ENCODE measurements at regions not wholly inside any gene's neighbourhood (a gene's known extent, or its start where the extent isn't known, plus 50 kb on each side); places are given as distances from the start of the nearest gene placed in this dataset.
A peak's percentile ranks its signal among the peaks of the same experiment; 100 is the strongest.

- no peaks in the 10 kb centered on the region for H3K9me3 ChIP-seq (ENCODE audit: control insufficient read depth in 2 of 3, low read length in 3 of 3)
- peaks cover 0 to 9% of the 10 kb centered on the region in 2 donors for H3K4me1 ChIP-seq (ENCODE audit: control insufficient read depth in 2 of 2, insufficient read depth in 2 of 2, low read length in 2 of 2)
- peaks cover 0 to 9% (median 0%) of the 10 kb centered on the region in 5 donors for H3K27me3 Mint-ChIP-seq
- H3K4me3 Mint-ChIP-seq, result peak overlapping the region in 5 of 10 donors; percentile 30 to 54 (median 47)
- no peaks in the 10 kb centered on the region for H3K36me3 Mint-ChIP-seq
- H3K27me3 ChIP-seq (ENCODE audit: control insufficient read depth in 2 of 2, insufficient read depth in 2 of 2, low read length in 2 of 2), result no peaks in the 10 kb centered on the region
- no peak for DNase-seq
- no peaks in the 10 kb centered on the region for H3K36me3 ChIP-seq (ENCODE audit: control insufficient read depth in 2 of 3, insufficient read depth in 3 of 3, low read length in 3 of 3)
- ChIA-PET CTCF (no interaction called here), POLR2A (no interaction called here)
- peak; percentile 31 for ATAC-seq
- peaks cover 0 to 3% (median 0%) of the 10 kb centered on the region in 11 donors for H3K9me3 Mint-ChIP-seq
- peaks cover 0 to 20% (median 15%) of the 10 kb centered on the region in 7 donors for H3K4me1 Mint-ChIP-seq
- intact Hi-C loops (cut with micrococcal nuclease), result loop anchor here in 1 of 2 donors (5.0 kb wide), 1 partner anchor 45 kb away; no protein-coding TSS in a partner anchor
- H3K4me3 ChIP-seq (ENCODE audit: low read length), result no peak overlapping the region
- H3K27ac ChIP-seq (ENCODE audit: low read depth, low read length), result no peak overlapping the region
- no peak overlapping the region for H3K27ac Mint-ChIP-seq
These were observed 1685.4 kb downstream of the MRPL39 start for GRCh38 chr21:23921670-23922418.

GRCh38 chr21:23900727-23901126, 1706.6 kb downstream of the MRPL39 start:
- Histone ChIP-seq H3K27me3 (ENCODE audit: control insufficient read depth in 2 of 2, insufficient read depth in 2 of 2, low read length in 2 of 2) (no peaks in the 10 kb centered on the region), H3K27ac (ENCODE audit: low read depth, low read length) (no peak overlapping the region), H3K36me3 (ENCODE audit: control insufficient read depth in 2 of 3, insufficient read depth in 3 of 3, low read length in 3 of 3) (no peaks in the 10 kb centered on the region), H3K9me3 (ENCODE audit: control insufficient read depth in 2 of 3, low read length in 3 of 3) (no peaks in the 10 kb centered on the region), H3K4me3 (ENCODE audit: low read length) (no peak overlapping the region), H3K4me1 (ENCODE audit: control insufficient read depth in 2 of 2, insufficient read depth in 2 of 2, low read length in 2 of 2) (no peaks in the 10 kb centered on the region)
- no peak overlapping the region for H3K4me3 Mint-ChIP-seq
- H3K4me1 Mint-ChIP-seq, result peaks cover 0 to 2% (median 0%) of the 10 kb centered on the region in 7 donors
- no peak overlapping the region for H3K27ac Mint-ChIP-seq
- intact Hi-C loops (cut with micrococcal nuclease), result no loop called here
- ATAC-seq, result no peak
- peaks cover 0 to 8% (median 0%) of the 10 kb centered on the region in 5 donors for H3K36me3 Mint-ChIP-seq
- CTCF ChIA-PET, result no interaction called here
- DNase-seq, result no peak
- H3K27me3 Mint-ChIP-seq, result no peaks in the 10 kb centered on the region
- H3K9me3 Mint-ChIP-seq, result peaks cover 0 to 10% (median 0%) of the 10 kb centered on the region in 11 donors
- POLR2A ChIA-PET, result no interaction called here

GRCh38 chr21:23899561-23899960, 1707.7 kb downstream of the MRPL39 start:
- POLR2A ChIA-PET, result no interaction called here

DNA sequence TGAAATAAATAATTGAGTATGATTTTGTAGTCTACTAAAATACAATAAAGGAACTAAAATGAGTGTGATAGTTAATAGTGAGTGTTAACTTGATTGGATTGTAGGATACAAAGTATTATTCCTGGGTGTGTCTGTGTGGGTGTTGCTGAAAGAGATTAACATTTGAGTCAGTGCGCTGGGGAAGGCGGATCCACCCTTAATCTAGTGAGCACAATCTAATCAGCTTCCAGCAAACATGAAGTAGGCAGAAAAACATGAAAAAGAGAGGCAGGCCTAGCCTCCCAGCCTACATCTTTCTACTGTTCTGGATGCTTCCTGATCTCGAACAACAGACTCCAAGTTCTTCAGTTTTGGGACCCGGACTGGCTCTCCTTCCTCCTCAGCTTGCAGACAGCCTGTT, 1716.6 kb downstream of the MRPL39 start:
- ChIA-PET POLR2A (no interaction called here), CTCF (no interaction called here)
- no peak for DNase-seq
- H3K36me3 Mint-ChIP-seq, result no peaks in the 10 kb centered on the region
- no peaks in the 10 kb centered on the region for H3K4me1 ChIP-seq (ENCODE audit: control insufficient read depth in 2 of 2, insufficient read depth in 2 of 2, low read length in 2 of 2)
- no peaks in the 10 kb centered on the region for H3K36me3 ChIP-seq (ENCODE audit: control insufficient read depth in 2 of 3, insufficient read depth in 3 of 3, low read length in 3 of 3)
- H3K9me3 Mint-ChIP-seq, result peaks cover 0 to 4% (median 0%) of the 10 kb centered on the region in 11 donors
- no peak for ATAC-seq
- no peak overlapping the region for H3K4me3 Mint-ChIP-seq
- no peak overlapping the region for H3K27ac Mint-ChIP-seq
- intact Hi-C loops (cut with micrococcal nuclease), result no loop called here
- no peaks in the 10 kb centered on the region for H3K27me3 ChIP-seq (ENCODE audit: control insufficient read depth in 2 of 2, insufficient read depth in 2 of 2, low read length in 2 of 2)
- H3K4me3 ChIP-seq (ENCODE audit: low read length), result no peak overlapping the region
- H3K9me3 ChIP-seq (ENCODE audit: control insufficient read depth in 2 of 3, low read length in 3 of 3), result no peaks in the 10 kb centered on the region
- H3K4me1 Mint-ChIP-seq, result peaks cover 0 to 21% (median 15%) of the 10 kb centered on the region in 7 donors
- no peak overlapping the region for H3K27ac ChIP-seq (ENCODE audit: low read depth, low read length)
- H3K27me3 Mint-ChIP-seq, result no peaks in the 10 kb centered on the region

More at GRCh38 chr21:23899561-23899960, 1707.7 kb downstream of the MRPL39 start:
- Histone ChIP-seq H3K27ac (ENCODE audit: low read depth, low read length) (no peak overlapping the region), H3K36me3 (ENCODE audit: control insufficient read depth in 2 of 3, insufficient read depth in 3 of 3, low read length in 3 of 3) (no peaks in the 10 kb centered on the region), H3K9me3 (ENCODE audit: control insufficient read depth in 2 of 3, low read length in 3 of 3) (no peaks in the 10 kb centered on the region), H3K4me3 (ENCODE audit: low read length) (no peak overlapping the region), H3K27me3 (ENCODE audit: control insufficient read depth in 2 of 2, insufficient read depth in 2 of 2, low read length in 2 of 2) (no peaks in the 10 kb centered on the region), H3K4me1 (ENCODE audit: control insufficient read depth in 2 of 2, insufficient read depth in 2 of 2, low read length in 2 of 2) (no peaks in the 10 kb centered on the region)
- Mint-ChIP-seq H3K4me1 (peaks cover 0 to 2% (median 0%) of the 10 kb centered on the region in 7 donors), H3K27ac (no peak overlapping the region), H3K27me3 (no peaks in the 10 kb centered on the region), H3K36me3 (peaks cover 0 to 8% (median 0%) of the 10 kb centered on the region in 5 donors), H3K9me3 (peaks cover 0 to 10% (median 0%) of the 10 kb centered on the region in 11 donors), H3K4me3 (no peak overlapping the region)
- CTCF ChIA-PET, result no interaction called here
- no peak for ATAC-seq
- no peak for DNase-seq
- intact Hi-C loops (cut with micrococcal nuclease), result no loop called here

GRCh38 chr21:23887725-23888306, 1719.5 kb downstream of the MRPL39 start:
- intact Hi-C loops (cut with micrococcal nuclease), result no loop called here
- H3K4me3 ChIP-seq (ENCODE audit: low read length), result peak overlapping the region; percentile 53
- H3K27ac Mint-ChIP-seq, result peak overlapping the region; percentile 72 to 92 (median 84)
- H3K36me3 ChIP-seq (ENCODE audit: control insufficient read depth in 2 of 3, insufficient read depth in 3 of 3, low read length in 3 of 3), result no peaks in the 10 kb centered on the region
- no peaks in the 10 kb centered on the region for H3K27me3 Mint-ChIP-seq
- no peaks in the 10 kb centered on the region for H3K27me3 ChIP-seq (ENCODE audit: control insufficient read depth in 2 of 2, insufficient read depth in 2 of 2, low read length in 2 of 2)
- ATAC-seq (peak; percentile 78), DNase-seq (peak in 7 of 9 donors; percentile 32 to 54 (median 44))
- no peaks in the 10 kb centered on the region for H3K36me3 Mint-ChIP-seq
- H3K9me3 ChIP-seq (ENCODE audit: control insufficient read depth in 2 of 3, low read length in 3 of 3), result no peaks in the 10 kb centered on the region
- H3K4me3 Mint-ChIP-seq, result peak overlapping the region in 9 of 10 donors; percentile 81 to 89 (median 86)
- H3K4me1 Mint-ChIP-seq, result peaks cover 0 to 21% (median 15%) of the 10 kb centered on the region in 7 donors
- H3K27ac ChIP-seq (ENCODE audit: low read depth, low read length), result peak overlapping the region; percentile 51
- H3K9me3 Mint-ChIP-seq, result peaks cover 0 to 4% (median 0%) of the 10 kb centered on the region in 11 donors
- H3K4me1 ChIP-seq (ENCODE audit: control insufficient read depth in 2 of 2, insufficient read depth in 2 of 2, low read length in 2 of 2), result no peaks in the 10 kb centered on the region
- ChIA-PET CTCF (no interaction called here), POLR2A (interaction anchor here (1.0 to 1.1 kb wide), 2 partner anchors 10 to 157 kb away, joined by 3 read pairs; no protein-coding TSS in a partner anchor)

- Histone ChIP-seq H3K36me3 (ENCODE audit: control insufficient read depth in 2 of 3, insufficient read depth in 3 of 3, low read length in 3 of 3) (no peaks in the 10 kb centered on the region), H3K27ac (ENCODE audit: low read depth, low read length) (peak overlapping the region; percentile 51), H3K4me3 (ENCODE audit: low read length) (peak overlapping the region; percentile 53), H3K4me1 (ENCODE audit: control insufficient read depth in 2 of 2, insufficient read depth in 2 of 2, low read length in 2 of 2) (no peaks in the 10 kb centered on the region), H3K27me3 (ENCODE audit: control insufficient read depth in 2 of 2, insufficient read depth in 2 of 2, low read length in 2 of 2) (no peaks in the 10 kb centered on the region), H3K9me3 (ENCODE audit: control insufficient read depth in 2 of 3, low read length in 3 of 3) (no peaks in the 10 kb centered on the region)
- no peak for ATAC-seq
- Mint-ChIP-seq H3K27me3 (no peaks in the 10 kb centered on the region), H3K36me3 (no peaks in the 10 kb centered on the region), H3K4me1 (peaks cover 0 to 21% (median 15%) of the 10 kb centered on the region in 7 donors), H3K4me3 (peak overlapping the region in 9 of 10 donors; percentile 81 to 89 (median 86)), H3K27ac (peak overlapping the region; percentile 72 to 92 (median 84)), H3K9me3 (peaks cover 0 to 4% (median 0%) of the 10 kb centered on the region in 11 donors)
- ChIA-PET POLR2A (interaction anchor here (1.0 to 1.1 kb wide), 2 partner anchors 11 to 158 kb away, joined by 3 read pairs; no protein-coding TSS in a partner anchor), CTCF (no interaction called here)
- DNase-seq, result no peak
- intact Hi-C loops (cut with micrococcal nuclease), result no loop called here
These were observed 1720.2 kb downstream of the MRPL39 start for GRCh38 chr21:23886828-23887724.
